M059J (cell line): ENCODE measurements at regions not wholly inside any gene's neighbourhood (a gene's known extent, or its start where the extent isn't known, plus 50 kb on each side); places are given as distances from the start of the nearest gene placed in this dataset.
A peak's percentile ranks its signal among the peaks of the same experiment; 100 is the strongest.

Source experiments
- DNase-seq: peaks from one replicate; pipeline ENCODE4 v3.0.0-alpha.2; 2012; ENCODE audit warnings: low read depth

DNA sequence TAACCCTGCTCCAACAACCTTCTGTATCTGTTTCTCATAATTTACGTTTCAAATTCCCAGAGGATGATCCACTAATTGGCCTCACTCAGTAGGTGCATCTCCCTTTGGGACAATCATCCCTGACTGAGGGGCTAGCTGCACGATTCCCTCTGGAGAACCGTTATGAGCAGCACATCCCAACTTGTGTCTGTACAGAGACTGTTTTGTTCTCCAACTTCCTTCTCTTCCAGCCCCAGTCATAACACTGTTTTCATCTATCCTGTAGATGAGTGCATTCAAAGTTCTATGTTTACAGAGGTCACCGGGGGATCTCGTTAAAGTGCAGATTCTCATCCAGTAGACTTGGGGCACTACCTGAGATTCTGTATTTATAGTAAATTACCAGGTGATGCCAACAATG, 187.2 kb downstream of the REEP3 start:
- no peak for DNase-seq

DNA sequence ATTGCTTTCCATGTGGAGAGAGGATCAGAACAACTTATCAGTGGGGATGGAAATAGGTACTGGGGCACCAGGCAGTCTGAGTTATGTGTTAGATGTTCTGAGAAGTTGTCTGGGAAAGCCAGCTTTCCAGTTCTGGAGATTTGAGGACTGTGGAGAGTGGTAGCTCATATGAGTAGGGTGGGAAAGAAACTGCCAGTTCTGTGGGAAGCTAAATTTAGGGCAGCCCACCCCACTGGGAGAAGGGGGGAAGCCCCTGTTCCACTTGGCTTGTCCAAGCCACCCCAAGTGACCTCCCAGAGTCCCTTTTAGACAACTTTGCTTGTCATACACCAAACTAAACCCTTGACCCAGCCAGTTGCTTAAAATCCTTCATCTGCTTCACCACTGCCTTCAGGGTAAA, 189.5 kb downstream of the REEP3 start:
- DNase-seq: no peak

DNA sequence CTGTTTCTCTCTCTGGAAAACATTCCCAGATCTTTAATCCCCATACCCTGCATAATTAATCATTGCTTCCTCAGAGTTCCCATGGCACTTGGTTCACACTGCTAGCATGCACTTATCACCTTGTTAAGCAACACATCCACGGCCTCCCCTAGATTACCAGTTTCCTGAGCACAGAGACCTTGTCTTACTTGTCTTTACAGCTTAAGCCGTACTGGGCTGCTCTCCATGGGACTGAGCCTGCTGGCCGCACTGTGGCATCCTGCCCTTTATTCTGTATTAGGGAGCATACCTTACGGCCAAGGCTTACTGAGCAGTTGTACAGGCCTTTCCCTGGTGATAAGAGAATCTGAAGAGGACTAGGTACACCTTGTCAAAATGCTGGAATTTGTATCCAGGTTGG, 190.2 kb downstream of the REEP3 start:
- no peak for DNase-seq

DNA sequence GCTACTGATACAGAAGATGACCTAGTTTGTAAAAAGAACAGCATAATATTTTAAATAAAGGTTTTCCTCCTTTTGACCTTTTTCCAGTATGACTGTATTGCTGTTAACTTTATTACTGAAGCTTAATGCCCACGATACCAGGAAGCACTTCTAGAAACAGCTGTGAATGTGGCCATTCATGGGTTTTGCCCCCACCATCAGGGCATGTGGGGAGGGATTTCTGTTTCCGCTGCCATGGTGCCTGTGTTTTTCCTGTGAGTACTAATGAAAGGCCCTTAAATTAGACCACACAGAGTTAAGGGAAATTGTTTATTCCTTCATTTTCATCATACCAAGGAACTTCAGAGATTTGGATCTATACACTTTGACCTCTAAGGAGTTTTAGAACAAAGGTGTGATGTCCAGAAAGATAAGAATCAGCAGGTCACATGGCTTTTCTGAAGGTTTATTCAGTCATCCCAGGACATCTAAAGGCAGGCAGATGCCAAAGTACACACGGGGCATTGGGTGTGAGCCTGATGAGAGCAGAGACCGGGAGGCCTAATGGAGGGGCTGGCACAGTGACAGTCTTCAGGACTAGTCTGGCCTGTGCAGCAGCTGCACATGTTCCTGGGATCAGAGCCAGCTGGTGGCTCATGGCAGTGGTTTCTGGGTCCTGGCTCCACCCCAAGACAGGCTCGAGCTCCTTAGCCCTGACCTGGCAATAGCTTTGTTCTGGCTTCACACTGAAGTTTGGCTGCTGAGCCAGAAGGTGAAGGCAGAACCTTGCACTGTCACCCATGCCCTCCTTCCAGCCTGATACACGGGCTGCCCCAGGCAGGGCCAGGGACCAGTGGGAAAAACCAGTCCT, 190.9 kb downstream of the REEP3 start:
- peak; percentile 99 for DNase-seq

DNA sequence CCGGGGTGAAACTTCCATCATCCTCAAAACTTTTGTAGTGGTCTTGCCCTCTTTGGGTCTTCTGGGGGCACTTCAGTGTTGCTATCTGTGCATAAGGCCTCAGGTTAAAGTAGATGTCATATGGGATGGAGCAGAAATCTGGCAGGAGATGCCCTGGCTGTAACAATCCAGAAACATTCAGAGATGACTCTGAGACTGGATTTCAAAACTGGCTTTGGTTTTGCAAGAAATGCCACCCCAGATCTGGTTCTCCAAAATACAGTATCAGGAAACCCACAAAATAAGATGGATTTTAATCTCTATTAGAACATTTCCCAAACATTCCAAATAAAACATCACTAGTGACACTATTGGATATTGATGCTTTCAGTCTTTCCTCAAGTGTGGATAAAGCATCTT, 191.5 kb downstream of the REEP3 start:
- DNase-seq: no peak

DNA sequence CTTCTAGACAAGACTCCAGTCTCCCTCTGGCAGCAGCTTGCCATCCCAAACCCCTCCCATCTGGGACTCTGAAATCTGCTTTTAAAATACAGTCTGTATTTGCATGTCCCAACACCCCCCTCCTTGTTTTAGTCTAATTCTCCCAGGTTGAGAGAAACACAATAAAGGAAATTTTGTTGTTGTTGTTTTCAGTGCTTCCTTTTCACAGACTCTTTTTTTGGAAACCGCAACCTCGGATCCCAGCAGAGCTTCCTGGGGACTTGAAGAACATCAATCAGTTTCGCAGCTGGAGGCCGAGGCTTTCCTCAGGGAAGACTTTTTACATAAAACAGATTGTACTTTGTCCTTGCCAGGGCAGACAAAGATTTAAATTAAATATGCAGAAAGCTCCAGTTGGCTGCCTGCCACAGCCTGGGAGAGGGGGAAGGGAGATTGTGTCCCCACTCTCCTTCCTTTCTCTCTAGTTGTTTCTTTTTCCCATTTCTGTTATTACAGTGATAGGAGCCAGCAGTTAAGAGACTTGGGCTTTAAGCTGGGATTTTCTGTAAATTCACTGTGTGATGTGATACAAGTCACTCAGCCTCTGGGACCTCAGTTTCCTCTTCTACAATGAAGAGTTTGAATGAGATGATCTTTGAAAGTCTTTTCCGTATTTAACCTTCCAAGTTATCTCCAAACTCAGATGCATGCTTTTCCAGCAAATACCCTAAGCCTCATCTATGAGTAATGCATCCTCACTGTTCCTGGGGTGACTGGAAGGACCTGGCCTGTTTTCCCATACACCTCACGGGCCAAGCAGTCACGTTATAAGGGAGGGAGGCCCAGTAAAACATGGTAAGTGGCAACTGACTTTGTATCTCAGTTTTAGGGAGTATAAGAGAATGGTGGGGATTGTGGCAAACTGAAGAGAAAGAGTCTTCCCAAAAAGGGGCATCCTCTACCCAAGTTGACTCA, 192.3 kb downstream of the REEP3 start:
- peak; percentile 80 for DNase-seq

DNA sequence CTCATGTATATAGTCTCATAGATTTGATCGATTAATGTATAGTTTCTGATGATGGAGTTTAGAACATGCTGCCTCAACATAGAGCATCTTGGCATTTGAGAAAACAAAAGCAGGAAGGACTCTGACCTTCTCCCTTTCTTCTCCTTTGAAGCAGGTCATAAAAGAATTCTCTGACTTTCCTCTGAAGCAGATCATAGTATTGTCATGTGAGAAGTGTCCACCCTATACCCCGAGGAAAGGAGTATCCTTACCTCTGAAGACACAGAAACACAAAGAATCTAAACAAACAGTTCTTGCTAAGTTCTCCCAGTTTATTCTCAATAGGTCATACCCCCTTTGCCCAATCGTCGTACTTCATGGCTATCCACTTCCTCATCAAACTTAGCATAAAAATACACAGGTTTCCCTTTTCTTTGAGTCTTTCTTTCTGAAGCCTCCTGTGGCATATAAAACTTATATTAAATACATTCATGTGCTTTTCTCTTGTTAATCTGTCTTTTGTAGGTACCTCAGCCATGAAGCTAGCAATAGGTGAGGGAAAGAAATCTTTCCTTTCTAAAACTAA, 194.9 kb downstream of the REEP3 start:
- DNase-seq: no peak

DNA sequence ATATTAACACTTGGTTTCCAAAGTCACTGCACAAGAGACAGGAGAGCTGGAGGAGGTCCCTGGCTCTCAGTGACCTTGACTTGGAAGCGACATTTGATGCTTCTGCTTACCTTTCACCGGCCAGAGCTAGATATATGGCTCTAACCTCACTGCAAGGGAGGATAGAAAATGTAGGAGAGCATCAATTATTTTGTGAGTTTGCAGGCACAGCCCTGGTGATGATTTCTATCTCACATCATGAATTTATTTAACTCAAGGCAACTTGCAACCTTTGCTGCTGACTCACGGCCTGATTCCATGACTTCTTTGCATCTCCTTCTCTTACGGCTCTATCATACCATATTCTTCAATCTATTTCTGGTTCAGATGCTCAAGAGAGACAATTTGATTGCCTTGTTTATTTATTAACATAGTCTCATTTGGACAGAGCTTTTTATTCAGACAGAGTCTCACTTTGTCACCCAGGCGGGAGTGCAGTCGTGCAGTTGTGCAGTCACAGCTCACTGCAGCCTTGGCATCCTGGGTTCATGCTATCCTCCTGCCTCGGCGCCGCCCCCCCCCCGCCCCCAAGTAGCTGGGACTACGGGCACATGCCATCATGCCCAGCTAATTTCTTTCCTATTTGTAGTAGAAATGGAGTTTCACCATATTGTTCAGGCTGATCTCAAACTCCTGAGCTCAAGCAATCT, 196.0 kb downstream of the REEP3 start:
- DNase-seq: no peak

DNA sequence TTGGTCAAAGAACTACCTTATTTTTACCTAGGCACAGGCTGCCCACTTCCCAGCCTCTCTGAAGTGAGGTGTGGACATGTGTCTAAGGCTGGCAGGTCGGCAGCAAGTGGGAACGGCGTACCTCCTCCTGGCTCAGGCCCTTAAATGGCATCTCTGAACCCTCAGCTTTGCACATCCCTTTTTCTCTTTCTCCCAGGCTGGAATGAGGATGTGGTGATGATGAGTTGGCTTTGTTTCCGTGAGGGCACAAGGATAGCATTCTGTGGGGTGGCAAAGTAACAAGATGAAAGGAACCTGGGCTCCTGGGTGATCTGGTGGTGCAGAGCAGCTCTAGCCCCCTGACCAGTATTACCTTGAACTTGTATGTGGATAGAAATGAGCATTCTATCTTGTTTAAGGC, 196.8 kb downstream of the REEP3 start:
- peak; percentile 80 for DNase-seq

DNA sequence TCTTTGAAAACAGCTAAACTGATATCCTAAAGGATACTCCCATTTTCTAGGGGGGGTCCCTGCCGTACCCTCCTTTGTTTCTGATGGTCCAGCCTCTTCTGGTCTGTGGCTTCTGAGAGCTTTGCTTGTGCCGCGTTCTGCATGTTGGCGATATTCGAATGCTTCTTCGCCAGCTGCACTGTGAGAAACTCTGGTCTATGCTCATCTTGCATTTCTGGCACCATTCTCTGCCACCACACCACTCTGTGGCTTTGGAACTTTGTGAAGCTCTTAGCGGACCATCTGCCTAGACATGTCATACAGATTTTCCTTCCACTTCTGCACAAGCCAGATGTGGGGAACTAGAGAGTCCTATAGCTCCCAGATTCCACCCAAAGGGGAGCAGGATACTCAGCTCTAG, 197.2 kb downstream of the REEP3 start:
- DNase-seq: no peak

DNA sequence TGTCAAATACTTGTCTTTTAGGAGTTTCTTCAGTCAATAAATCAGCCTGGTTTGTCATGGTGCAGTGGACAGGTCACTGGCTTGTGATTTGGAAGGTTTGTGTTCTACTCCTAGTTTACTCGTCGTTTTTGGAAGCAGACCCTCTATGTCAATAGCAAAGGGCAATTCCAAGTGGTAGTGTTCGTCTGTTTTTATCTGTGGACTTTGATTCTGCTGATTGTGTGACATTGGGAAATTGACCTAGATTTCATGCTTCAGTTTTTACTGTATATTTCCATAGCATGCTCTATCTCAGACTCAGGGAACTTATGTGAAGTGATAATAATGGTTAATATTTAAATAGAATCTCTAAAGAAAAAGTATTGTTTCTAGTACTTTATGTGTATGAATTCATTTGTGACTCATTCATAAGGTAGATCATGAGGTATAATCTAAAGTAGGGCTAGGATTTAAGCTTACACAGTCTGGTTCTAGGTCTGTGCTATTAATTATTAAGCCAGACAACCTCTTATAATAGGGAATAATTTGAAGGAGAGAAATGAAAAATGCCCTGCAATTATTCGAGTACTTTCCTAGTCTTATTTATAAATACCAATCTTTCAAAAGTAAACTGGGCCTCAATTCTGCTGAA, 198.1 kb downstream of the REEP3 start:
- no peak for DNase-seq

DNA sequence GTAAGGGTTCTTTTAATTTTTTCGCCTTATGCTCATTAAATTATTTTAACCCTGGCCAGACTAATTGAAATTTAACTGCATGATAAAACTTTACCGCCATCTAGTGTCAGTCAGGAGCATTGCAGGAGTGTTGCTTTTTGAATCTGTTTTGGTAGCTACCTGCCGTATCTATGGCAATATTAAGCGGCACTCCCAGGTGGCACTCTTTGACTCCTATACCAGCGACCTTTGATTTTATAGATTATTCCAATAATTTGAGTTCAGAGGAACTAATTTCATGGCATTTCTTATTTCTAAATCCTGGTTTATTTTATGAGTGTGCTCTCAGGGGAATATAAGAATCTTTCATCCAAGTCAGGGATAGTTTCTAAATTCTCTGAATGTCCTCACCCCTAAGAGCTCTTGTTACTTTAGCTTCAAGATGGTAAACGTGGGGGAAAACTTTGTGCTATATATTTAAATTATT, 198.9 kb downstream of the REEP3 start:
- DNase-seq: peak; percentile 58

DNA sequence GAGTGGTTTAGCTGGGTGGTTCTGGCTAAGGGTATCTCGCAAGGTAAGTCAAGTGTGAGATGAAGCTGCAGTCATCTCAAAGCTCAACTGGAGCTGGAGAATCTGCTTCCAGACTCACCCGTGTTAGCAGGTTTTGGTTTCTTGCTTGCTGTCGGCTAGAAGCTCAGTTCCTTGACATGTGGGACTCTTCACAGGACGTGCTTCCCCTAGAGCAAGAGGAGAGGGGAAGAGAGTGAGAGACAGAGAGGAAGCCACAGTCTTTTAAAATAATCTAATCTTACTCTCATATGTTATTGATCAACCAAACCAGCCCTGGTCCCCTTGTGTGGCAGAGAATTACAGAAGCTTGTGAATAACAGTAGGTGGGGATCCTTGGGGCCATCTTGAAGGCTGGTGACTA, 199.5 kb downstream of the REEP3 start:
- DNase-seq: no peak

DNA sequence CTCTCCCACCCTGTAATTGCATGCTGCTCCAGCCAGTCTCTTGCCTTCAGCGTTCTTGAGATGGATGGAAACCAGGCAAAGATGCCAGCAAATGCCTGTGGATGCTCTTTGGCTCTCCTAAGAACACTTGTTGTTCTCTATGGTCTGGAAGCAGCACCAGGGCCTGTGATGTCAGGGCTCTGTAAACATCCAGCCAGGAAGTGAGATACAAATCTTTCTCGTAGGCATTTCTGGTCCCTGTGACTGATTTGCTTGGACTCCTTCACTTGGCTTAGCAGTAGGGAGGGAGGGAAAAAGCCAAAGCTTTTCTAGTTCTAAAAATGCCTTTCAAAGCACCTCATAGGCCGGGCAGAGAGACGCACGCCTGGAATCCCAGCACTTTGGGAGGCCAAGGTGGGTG, 201.3 kb downstream of the REEP3 start:
- DNase-seq: peak; percentile 71

DNA sequence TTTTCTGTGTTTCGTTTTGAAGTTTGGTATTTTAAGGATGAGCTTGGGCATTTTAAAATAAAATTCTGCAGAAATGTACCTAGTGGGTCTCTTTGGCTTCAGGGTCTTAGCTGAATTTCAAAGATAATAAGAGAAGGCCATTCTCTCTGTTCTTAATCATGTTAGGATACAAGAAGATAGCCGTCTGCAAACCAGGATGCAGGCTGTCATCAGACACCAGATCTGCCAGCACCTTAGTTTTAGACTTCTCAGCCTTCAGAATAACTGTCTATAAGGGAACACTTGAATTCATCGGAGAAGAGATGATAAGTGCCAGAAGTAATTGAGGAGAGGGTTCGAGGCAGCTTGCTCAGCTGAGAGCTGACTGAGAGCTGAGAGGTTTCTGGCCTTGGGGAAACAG, 202.1 kb downstream of the REEP3 start:
- no peak for DNase-seq

DNA sequence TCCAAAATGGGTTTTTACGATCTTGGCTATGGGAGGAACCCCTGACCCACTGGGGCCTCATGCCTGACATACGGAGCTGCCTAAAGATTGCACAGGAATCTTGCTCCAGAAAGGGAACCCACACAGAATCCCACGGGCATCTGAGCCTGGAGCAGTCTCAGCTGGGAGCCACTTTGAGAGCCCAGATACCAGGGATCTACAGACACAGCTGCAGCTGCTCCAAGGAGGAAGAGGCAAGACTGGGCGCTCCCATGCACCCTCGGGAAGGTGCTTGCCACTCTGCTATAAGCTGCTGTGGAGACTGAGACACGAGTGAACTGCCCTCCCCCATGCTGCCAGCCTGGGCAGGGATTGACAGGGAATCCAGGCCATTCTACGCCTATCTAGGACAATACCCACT, 202.5 kb downstream of the REEP3 start:
- DNase-seq: no peak

DNA sequence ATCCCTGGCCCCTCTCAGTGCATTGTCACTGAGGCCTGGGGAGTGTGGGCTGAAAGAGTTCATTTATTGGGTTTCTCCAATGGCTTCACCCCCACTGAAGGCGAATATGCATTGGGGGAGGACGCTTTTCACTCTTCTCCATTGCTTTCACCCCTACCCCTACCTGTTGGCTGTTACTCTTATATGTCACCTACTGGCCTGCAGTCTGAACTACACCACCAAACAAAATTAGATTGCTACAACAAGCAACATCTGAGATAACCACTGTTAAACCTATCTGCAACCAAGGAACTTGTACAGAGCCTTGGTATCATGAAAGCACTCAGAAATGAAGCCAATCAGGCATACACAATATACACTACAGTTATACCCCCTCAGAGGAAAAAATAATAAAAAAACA, 203.7 kb downstream of the REEP3 start:
- no peak for DNase-seq

DNA sequence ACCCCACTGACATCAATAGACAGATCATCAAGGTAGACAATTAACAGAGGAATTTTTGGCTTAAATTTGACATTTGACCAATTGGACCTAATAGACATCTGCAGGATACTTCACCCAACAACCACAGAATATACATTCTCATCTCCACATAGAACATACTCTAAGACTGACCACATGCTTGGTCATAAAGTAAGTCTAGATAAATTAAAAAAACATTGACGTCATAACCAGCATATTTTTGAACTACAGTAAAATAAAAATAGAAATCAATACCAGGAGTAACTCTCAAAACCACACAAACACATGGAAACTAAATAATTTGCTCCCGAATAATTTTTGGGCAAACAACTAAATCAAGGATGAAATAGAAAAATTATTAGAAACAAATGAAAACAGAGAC, 205.7 kb downstream of the REEP3 start:
- DNase-seq: no peak

DNA sequence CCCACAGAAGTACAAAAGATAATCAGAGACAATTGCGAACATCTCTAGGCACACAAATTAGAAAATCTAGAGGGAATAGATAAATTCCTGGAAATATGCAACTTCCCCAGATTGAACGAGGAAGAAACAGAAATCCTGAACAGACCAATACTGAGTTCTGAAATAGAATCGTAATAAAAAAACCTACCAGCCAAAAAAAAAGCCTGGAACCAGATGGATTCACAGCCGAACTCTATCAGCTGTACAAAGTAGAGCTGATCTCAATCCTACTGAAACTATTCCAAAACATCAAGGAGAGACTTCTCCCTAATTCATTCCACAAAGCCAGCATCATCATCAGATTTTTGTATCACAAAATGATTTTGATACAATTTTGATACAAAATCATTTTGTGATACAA, 206.4 kb downstream of the REEP3 start:
- DNase-seq: no peak

DNA sequence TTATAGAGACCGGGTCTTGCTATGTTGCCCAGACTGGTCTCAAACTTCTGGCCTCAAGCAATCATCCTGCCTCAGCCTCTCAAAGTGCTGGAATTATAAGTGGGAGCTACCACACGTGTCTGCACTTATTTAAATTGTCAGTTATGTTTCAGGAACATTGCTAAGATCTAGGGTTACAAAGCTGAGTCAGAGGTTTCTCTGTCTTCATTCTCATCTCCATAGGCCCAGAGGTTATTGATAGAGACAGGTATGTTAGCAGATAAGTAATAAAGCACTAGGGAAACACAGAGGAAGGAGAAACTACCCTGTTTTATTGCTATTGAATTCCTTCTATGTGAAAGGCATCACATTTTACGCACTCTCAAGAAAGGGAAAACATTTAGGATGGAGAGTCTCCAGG, 214.1 kb downstream of the REEP3 start:
- DNase-seq: no peak

DNA sequence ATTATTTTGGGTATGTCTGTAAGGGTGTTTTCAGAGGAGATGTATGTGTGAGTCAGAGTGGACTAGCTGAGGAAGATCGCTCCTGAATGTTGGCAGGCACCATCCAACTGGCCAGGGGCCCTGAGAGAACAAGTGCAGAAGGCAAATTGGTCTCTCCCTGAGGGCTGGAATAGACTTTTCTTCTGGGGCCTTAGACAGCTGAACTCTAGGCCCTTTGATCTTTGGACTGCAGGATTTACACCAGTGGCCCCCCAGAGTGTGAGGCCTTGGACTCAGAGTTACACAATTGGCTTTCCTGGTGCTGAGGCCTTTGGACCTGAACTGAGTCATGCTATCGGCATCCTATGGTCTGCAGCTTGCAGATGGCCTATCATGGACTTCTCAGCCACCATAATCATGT, 217.2 kb downstream of the REEP3 start:
- DNase-seq: peak; percentile 83
